ENCODE measurements at regions not wholly inside any gene's neighbourhood (a gene's known extent, or its start where the extent isn't known, plus 50 kb on each side); places are given as distances from the start of the nearest gene placed in this dataset.

- DNase-seq (ENCODE audit: unreplicated experiment): no peak
- H3K36me3 Mint-ChIP-seq (ENCODE audit: insufficient read depth, unreplicated experiment): no peaks in the 10 kb centered on the region
- no peak overlapping the region for H3K27ac Mint-ChIP-seq (ENCODE audit: low read depth, unreplicated experiment)
- no peak for TF ChIP-seq CTCF (IDR thresholded peaks at IDR 0.05; ENCODE audit: unreplicated experiment)
- intact Hi-C loops (cut with micrococcal nuclease): no loop called here
- peaks cover 24% of the 10 kb centered on the region for H3K27me3 Mint-ChIP-seq (ENCODE audit: insufficient read depth, unreplicated experiment)
- CTCF ChIA-PET: interaction anchor here (0.6 to 1.1 kb wide), 5 partner anchors 14 to 1213 kb away, joined by 3 to 4 read pairs (median 3); no protein-coding TSS in a partner anchor
- no peaks in the 10 kb centered on the region for H3K9me3 Mint-ChIP-seq (ENCODE audit: unreplicated experiment)
- no peaks in the 10 kb centered on the region for H3K4me1 Mint-ChIP-seq (ENCODE audit: insufficient read depth, unreplicated experiment)
- BruUV-seq (replicated peaks): no TSS peak
- H3K4me3 Mint-ChIP-seq (ENCODE audit: unreplicated experiment): no peak overlapping the region
- POLR2A ChIA-PET: no interaction called here
Observed at GRCh38 chr7:35386816-35387706, 133.2 kb upstream of the TBX20 start.

DNA sequence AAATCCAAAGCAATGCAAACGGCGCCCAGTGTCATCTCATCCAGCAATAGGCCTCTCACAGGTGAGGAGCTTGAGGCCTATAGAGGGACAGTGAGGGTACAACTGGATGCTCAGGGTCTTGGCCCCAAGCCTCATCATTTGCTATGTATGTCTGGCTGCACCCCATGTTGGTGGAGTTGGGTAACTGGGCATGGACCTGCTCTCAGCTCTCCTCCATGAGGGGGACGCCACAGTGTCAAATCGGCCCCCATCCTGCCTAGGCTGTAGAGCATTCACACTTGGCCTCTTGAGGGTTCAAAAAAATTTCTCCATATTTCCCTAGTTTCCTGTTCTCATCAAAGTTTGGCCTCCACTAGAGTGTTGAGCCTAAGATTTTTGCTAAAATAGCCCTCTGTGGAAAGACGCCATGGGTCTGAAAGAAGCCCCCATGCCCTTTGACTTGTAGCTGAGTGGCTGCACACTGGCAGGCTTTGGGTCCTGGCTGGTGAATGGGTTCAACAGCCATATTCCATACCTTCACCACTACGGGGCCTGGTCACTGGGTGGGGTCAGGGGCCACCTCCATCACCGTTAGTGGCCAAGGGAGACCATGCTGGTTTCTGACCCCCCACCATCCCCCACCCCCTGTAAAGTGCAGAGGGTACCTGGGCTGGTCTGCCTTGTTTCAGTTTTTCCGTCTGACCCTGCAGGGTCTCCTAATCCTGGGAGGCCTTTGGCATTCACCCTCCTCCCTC is 132.3 kb upstream of the TBX20 start:
- Mint-ChIP-seq H3K36me3 (ENCODE audit: insufficient read depth, unreplicated experiment) (no peaks in the 10 kb centered on the region), H3K27ac (ENCODE audit: low read depth, unreplicated experiment) (no peak overlapping the region), H3K27me3 (ENCODE audit: insufficient read depth, unreplicated experiment) (peaks cover 24% of the 10 kb centered on the region), H3K4me3 (ENCODE audit: unreplicated experiment) (no peak overlapping the region), H3K4me1 (ENCODE audit: insufficient read depth, unreplicated experiment) (no peaks in the 10 kb centered on the region), H3K9me3 (ENCODE audit: unreplicated experiment) (no peaks in the 10 kb centered on the region)
- BruUV-seq (replicated peaks): no TSS peak
- intact Hi-C loops (cut with micrococcal nuclease): no loop called here
- CTCF ChIA-PET: interaction anchor here (0.7 to 1.1 kb wide), 3 partner anchors 13 to 238 kb away, joined by 3 to 4 read pairs (median 3); no protein-coding TSS in a partner anchor
- TF ChIP-seq CTCF (IDR thresholded peaks at IDR 0.05; ENCODE audit: unreplicated experiment): no peak
- no peak for DNase-seq (ENCODE audit: unreplicated experiment)
- POLR2A ChIA-PET: no interaction called here

- intact Hi-C loops (cut with micrococcal nuclease): no loop called here
- TF ChIP-seq CTCF (IDR thresholded peaks at IDR 0.05; ENCODE audit: unreplicated experiment): no peak
- Mint-ChIP-seq H3K4me1 (ENCODE audit: insufficient read depth, unreplicated experiment) (no peaks in the 10 kb centered on the region), H3K36me3 (ENCODE audit: insufficient read depth, unreplicated experiment) (no peaks in the 10 kb centered on the region), H3K4me3 (ENCODE audit: unreplicated experiment) (no peak overlapping the region), H3K27ac (ENCODE audit: low read depth, unreplicated experiment) (no peak overlapping the region), H3K27me3 (ENCODE audit: insufficient read depth, unreplicated experiment) (peaks cover 24% of the 10 kb centered on the region), H3K9me3 (ENCODE audit: unreplicated experiment) (no peaks in the 10 kb centered on the region)
- ChIA-PET CTCF (interaction anchor here (0.7 kb wide), 1 partner anchor 18 kb away, joined by 3 read pairs; no protein-coding TSS in a partner anchor), POLR2A (no interaction called here)
- no peak for DNase-seq (ENCODE audit: unreplicated experiment)
- BruUV-seq (replicated peaks): no TSS peak
Observed at GRCh38 chr7:35384761-35385700, 131.1 kb upstream of the TBX20 start.
